WTC11 (cell line): ENCODE measurements at regions not wholly inside any gene's neighbourhood (a gene's known extent, or its start where the extent isn't known, plus 50 kb on each side); places are given as distances from the start of the nearest gene placed in this dataset.

Experiments used
- NR1H2 ChIP-seq: sonication (generic); formaldehyde crosslinking; IDR thresholded peaks from 2 replicates; pipeline ENCODE4 v1.9.0; 2021; ENCODE audit warnings: mild to moderate bottlenecking, moderate library complexity, missing genetic modification reagents
- TF ChIP-seq, protein P1 (sequence below): fragments of 250-450 bp; sonication (Bioruptor Pico); IDR thresholded peaks from 2 replicates; pipeline ENCODE4 v1.9.0; 2021; ENCODE audit warnings: mild to moderate bottlenecking, borderline replicate concordance

DNA sequence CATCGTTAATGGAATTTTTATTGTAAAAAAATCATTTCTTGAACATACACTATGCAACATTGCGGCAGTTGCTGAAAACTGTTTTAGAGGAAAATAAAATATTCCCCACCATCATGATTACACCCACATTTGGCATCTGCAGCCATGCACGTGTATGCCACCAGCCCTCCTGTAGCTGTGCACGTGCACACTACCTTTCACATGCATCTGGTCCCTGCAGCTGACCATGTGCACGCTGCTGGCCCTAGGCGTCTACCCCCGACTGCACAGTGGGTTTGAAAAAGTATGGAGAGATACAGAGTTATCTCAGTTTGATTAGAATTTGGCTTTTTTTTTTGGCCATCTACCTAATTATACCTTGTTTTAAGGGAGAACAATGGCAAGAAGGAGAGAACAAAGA is 569.8 kb upstream of the IGFBP7 start:
- TF ChIP-seq, protein P1, sequence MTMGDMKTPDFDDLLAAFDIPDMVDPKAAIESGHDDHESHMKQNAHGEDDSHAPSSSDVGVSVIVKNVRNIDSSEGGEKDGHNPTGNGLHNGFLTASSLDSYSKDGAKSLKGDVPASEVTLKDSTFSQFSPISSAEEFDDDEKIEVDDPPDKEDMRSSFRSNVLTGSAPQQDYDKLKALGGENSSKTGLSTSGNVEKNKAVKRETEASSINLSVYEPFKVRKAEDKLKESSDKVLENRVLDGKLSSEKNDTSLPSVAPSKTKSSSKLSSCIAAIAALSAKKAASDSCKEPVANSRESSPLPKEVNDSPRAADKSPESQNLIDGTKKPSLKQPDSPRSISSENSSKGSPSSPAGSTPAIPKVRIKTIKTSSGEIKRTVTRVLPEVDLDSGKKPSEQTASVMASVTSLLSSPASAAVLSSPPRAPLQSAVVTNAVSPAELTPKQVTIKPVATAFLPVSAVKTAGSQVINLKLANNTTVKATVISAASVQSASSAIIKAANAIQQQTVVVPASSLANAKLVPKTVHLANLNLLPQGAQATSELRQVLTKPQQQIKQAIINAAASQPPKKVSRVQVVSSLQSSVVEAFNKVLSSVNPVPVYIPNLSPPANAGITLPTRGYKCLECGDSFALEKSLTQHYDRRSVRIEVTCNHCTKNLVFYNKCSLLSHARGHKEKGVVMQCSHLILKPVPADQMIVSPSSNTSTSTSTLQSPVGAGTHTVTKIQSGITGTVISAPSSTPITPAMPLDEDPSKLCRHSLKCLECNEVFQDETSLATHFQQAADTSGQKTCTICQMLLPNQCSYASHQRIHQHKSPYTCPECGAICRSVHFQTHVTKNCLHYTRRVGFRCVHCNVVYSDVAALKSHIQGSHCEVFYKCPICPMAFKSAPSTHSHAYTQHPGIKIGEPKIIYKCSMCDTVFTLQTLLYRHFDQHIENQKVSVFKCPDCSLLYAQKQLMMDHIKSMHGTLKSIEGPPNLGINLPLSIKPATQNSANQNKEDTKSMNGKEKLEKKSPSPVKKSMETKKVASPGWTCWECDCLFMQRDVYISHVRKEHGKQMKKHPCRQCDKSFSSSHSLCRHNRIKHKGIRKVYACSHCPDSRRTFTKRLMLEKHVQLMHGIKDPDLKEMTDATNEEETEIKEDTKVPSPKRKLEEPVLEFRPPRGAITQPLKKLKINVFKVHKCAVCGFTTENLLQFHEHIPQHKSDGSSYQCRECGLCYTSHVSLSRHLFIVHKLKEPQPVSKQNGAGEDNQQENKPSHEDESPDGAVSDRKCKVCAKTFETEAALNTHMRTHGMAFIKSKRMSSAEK, result no peak
- no peak for TF ChIP-seq NR1H2 (CRISPR knock-in tag)
